Suppressor macrophage treated with lipopolysaccharide for 4 hours (primary cell): ENCODE measurements at regions not wholly inside any gene's neighbourhood (a gene's known extent, or its start where the extent isn't known, plus 50 kb on each side); places are given as distances from the start of the nearest gene placed in this dataset.
"Not testable (repeated sequence)": the region's sequence is repeated elsewhere in the genome, so short reads cannot be mapped to it uniquely, and the experiment has no call there.

Experiments used
- DNase-seq: peaks from one replicate; pipeline ENCODE4 v3.0.0-alpha.2; 2020

DNA sequence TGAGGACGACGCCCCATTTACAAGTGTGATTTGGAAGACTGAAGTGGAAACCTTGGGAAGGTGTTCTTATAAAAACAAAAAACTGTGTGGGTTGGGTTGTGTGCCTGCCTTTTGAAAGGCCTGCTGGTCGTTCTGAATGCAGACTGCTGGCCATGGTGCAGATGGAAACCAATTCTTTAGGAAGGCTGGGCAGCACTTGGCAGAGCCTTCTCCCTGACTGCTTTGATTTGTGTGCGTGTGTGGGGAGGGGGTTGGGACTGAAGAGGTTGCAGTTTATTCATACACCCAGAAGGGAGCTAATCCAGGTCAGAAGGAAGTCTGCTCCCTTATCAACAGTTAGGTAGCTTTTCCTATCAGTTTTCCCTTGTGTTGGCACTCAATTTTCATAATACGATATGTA lies 288.7 kb downstream of the SOX2 start:
- no peak for DNase-seq

DNA sequence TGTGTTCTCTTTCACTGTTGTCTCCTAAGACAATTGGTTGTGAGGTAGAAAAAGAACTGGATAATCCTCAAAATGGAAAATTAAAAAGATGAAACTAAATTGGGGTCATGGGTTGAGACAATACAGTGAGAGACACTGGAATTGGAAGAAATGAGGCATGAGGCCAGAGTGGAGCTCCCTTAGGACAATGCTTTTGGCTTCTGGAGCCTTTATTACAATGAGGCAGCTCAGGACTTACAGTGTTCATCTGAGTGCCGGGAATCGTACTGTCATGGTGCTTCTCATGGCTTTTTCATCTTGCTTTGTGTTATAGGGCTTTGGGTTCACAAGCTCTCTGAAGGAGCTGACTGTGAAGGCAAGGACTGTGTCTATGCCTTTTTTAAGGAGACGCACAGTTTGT lies 293.5 kb downstream of the SOX2 start:
- no peak for DNase-seq

DNA sequence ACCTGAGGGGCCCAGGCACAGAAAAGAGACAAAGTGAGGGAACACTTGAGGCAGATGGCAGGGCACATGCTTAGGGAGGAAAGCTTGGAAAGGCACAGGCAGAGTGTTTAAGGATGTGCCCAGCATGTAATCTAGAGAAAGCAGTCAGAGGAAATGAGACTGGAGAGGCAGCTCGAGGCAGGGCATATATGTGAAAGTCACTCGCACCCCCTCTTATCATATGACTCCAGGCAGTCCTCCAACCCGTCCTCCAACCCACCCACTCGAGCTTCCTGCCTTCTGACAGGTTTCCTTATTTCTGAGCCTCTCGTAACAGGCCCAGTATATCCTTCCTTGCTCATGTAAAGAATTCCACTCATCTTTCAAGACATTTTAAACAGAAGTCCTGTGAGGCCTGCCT lies 294.0 kb downstream of the SOX2 start:
- DNase-seq = no peak

DNA sequence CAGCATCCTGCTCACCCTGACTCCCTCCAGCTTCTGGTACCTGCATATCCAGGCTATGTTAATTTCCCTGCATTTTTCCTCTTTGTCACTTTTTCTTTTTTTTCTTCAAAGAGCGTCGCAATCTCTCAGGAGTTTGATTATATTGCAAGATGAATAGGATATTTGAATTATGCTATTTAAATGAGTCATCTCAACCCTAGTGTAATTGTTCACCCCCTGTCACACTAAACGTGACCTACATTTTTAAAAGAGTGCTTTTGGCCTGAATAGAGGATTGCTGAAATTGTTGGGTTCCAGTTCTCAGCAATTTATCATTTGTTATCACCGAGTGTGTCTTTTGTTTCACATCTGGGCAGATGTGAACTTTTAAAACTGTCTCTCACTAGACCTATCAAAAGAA lies 294.7 kb downstream of the SOX2 start:
- no peak for DNase-seq

DNA sequence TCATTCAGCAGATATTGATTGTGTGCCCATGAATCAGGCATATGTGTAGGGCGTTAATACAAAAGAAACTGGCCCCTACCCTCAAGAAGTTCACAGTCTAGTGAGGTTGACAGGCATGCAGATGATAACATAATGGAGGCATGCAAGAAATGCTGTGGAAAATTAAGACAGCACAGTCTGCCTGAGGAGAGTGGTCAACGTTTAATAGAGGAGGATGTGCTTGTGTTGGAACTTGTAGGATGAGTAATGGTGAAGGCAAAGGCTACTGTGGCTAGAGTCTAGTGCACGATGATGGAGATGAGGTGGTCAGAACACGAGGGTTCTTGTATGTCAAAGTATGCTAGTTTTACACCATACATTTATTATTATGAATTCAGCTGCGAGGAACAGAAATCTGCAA lies 295.7 kb downstream of the SOX2 start:
- no peak for DNase-seq

DNA sequence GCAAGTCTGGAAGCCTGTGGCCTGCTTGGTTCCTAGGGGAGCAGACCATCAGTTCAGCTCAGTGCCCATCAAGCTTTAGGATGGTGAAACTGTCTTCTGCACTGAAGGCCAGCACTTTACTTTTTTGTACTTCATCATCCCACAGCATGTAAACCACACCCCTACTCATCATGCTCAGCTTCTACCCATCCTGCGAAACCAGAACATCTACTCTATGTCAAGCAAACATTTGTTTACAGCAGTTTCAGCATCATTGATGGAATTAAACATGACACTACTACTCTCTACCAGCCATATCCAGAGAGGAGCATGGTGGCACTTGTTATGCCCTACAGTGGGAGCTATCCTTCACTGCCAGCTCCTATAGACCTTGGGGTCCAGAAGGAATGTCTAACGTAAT lies 306.6 kb downstream of the SOX2 start:
- no peak for DNase-seq

DNA sequence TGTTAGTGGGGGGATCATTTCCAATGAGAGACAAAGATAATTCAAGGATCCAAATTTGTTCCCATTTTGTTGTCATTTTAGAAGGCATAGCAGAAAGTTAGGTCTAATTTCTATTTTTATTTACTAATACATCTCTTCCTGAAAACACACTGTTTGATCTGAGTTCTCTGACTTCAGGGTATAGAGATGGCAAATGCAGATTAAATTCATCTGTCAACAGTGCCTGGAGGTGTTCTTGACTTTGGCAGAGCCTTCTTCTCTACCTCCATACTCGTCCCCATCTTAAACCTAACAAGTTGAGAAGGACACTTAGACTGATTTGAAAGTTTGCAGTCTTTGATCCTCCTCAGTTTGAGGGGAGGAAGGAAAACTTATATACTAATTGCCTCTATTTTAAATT lies 308.2 kb downstream of the SOX2 start:
- no peak for DNase-seq

DNA sequence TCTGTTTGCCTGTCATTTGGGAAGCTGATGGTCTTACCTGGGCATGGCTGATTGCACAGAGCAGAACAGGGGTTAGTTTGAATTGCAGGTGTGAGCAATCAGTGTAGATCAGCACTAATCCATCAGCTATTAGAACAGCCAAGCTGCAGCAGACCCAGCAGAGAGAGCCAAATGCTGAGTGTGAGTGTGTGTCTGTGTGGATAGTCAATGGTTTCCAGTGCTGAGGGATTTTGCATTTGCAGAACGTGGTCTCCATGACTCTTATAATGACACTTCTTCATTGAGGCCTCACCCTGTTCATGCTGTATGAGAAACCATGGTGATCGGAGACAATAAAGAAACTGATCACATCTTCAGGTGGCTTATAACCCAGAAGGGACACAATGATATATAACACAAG lies 312.1 kb downstream of the SOX2 start:
- DNase-seq = no peak

DNA sequence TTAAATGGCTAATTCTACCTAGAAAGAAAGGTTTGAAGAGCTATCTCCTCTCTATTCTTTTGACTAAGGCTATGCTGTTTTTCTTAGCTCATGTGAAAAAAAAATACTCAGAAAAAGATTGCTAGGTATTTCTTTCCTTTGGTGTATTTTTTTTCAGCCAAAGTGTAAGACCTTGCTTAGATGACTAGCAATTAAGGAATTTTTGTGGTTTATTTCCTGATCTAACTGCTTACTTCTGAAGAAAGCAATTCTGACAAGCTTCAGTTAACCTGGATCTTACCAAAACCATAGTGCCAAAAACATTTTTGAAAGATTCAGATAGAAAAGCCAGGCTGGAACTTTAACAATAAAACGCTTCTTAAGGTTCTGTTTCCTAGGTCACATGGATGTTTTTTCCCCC lies 315.6 kb downstream of the SOX2 start:
- DNase-seq = no peak

DNA sequence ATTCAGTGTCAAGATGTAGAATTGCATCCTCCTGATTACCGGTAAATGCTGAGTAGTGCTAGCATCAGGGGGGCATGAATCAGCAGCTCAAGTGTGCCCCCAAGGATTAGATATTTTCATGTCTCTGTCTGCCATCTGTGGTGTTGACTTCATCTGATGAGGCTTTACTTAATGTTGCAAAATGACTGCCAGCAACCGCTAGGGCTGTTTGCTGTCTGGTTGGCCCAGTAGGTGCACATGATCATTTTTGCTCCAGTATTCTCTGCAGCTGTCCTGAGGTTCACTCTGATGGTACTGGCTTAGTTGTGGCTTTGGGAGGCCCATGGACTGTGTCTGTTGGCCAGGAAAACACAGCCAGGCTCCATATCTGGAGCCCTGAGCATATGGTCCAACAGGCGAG lies 316.4 kb downstream of the SOX2 start:
- no peak for DNase-seq

DNA sequence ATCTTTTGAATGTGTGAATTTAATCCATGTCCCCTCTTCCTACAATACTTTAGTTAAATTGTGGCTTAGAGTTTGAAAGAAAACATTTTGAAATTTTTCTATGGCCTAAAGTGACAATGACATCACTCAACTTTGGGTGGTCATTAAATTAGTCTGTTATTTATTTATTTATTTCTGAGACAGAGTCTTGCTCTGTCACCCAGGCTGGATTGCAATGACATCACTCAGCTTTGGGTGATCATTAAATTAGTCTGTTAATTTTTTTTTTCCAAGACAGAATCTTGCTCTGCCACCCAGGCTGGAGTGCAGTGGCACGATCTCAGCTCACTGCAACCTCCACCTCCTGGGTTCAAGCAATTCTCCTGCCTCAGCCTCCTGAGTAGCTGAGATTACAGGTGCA lies 322.5 kb downstream of the SOX2 start:
- not testable (repeated sequence) for DNase-seq

DNA sequence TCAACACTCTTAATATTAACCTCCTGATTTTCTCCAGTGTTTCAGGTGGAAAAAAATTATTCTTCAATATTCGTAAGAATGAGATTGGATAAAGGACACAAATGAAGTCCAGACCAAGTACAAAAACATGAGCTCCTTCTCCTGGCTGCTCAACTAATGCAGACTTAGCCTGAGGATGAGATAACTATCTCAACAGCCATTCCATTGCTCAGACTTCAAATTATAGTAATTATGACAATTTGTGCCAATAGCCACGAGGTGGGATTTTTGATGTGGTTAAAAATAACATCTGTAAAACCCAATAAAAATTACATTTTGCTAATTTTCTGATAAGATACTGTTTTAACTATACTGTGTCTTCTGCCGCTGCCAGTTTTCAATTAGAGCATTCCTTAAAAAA lies 323.6 kb downstream of the SOX2 start:
- no peak for DNase-seq

DNA sequence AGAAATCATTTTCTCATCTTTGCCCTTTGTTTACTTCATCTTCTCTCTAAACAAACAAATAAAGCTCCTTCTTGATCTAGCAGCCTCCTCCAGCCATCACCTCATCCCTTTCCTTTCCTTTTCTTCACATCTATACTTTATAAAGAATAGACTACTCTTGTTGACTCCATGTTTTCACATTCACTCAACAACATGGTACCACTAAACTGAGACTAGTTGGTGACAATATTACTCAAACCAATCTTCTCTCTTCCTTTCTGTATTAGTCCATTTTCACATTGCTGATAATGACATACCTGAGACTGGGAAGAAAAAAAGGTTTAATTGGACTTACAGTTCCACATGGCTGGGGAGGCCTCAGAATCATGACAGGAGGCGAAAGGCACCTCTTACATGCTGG lies 324.7 kb downstream of the SOX2 start:
- no peak for DNase-seq

DNA sequence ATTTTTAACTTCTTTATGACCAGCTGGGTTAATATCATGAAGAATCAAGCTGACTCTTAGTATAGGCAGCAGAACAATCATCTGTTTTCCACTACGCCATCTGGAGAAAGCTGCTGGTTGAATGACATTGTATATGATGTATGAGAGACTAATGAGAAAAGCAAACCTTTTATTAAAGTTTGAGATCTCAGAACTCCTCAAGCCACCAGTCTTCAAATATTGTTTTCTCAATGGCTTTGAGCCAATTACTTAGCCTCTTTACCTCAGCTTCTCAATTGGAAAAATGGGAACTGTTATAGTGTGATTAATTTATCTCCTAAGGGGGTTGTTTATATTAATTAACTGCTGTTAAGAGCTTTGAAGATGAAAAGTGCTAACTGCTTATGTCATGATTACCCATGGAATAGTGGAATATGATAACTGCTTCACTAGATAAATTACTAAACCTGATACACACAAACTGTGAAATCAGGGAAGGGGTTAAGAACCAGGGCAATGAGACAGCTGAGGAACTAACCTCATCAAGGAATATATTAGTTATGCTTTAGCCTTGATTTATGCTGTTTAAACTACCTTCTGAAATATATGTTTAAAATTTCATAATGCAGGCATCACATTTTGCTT lies 330.1 kb downstream of the SOX2 start:
- DNase-seq = no peak

DNA sequence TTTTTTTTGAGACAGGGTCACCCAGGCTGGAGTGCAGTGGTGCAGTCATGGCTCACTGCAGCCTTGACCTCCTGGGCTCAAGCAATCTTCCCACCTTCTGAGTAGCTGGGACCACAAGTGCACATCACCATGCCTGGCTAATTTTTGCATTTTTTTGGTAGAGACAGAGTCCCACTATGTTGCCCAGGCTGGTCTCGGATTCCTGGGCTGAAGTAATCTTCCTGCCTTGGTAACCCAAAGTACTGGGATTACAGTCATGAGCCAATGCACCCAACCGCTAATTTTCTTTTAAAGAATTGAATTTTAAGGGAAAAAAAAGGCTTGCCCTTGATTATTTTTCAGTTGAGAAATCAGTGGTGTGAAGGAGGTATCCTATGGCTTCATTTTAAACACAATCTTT lies 334.0 kb downstream of the SOX2 start:
- DNase-seq = no peak

DNA sequence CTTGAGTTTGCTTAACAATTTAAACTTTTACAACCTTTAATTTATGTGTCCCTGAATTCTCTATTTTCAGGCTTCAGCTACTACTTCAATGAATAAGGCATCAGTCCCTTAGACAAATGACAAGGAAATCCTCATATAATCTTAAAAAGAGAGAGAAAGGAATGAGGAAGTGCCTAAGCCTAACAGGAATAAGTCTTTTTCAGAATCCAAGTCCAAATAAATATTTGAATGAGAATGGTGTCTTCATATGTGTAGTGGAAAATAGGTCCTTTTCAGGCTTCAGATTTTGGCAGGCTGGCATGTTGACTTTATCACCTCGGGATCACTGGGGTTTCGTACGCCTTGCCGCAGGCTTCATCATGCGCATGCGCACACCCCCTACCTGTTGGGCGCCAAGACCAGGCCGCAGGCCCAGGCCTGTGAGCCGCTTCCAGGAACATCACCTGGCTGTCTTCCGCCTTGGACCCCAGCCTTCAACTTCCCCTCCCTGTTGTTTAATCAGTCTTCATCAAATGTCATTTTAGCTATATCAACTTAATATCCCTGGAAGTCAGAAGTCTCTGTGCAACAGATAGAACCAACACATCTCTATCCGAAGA lies 334.5 kb downstream of the SOX2 start:
- DNase-seq = no peak

DNA sequence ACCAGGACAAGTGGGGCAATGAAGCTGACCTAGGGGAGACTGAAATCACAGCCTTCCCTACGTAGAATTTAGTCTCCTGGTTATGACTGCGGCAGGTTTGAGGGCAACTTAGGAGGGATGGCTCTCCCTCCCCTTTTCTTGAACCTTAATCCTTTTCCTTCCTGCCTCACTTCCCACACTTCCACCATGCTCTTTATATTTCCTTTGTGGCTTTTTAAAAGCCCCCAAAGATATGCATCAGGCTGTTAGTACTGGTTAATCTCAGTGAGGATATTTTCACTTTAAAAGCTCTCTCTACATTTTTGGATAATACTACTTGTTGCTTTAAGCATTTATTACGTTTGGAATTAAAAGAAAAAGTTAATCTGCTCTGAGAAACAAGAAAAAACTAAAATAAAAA lies 339.2 kb downstream of the SOX2 start:
- no peak for DNase-seq

DNA sequence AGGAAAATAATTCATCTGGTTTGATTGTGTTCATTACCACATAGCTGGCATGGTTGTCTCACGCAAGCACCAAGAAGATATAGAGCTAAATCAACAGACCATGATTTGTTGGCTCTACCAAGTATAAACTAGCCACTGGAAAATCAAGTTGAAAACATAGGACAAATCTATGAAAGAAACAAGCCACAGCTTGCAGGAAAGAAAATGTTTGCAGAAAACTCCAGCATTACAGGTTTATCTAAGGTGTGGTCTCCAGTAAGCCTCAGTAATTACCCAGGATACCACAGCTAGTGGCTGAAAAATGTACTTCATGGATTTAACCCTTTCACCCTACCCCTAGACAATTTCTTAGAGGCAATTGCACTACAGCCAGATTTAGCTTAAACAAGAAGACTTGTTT lies 340.6 kb downstream of the SOX2 start:
- no peak for DNase-seq

DNA sequence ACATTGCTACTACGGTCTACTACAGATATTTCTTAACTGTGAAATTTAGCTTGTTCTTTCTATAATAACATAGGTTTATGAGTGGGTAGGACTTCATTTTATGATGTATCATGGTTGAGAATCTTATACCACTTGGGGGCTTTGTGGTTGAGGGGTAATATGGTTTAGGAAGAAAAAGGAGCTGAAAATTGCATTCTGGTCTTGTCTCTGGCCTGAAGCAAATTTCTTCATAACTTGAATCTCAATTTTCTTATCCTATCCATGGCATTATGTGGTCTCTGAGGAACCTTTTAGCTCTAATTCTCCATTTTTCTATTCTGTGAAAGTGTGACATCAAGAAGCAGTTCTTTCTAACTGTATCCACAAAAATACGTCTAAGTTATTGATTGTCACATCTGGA lies 341.0 kb downstream of the SOX2 start:
- DNase-seq = no peak

DNA sequence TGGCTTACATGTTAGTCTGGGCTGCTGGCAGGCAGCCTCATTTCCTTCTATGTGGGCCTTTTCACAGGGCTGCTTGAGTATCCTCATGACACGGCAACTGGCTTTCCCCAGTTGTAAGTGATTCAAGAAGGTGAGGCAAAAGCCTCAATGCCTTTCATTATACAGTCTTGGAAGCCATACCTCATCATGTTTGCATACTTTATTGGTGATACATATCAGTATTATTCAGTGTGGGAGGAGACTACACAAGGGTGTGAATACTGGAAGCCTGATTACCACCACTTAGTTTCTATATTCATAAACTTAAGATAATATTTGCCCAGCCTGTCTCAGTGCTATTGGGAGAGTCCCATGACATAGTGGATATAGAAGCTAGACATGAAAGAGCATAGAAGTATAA lies 346.8 kb downstream of the SOX2 start:
- no peak for DNase-seq

DNA sequence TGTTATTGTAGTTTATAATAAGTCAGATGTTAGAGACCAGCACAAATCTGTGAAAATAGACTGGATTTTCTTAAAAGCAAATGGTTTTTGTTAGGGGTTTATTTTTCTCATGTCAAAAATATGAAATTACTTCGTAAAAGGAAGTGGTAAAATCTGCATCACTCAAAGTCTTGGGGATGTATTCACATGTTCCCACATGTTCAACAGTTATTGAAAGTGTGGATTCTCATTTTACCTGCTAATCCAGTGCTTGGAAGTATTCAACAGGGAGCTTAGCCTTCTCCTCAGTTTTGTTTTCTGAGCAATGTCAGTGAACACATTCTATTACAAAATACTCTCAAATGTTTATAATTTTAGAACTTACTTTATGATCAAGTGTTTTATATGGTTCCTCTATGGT lies 352.0 kb downstream of the SOX2 start:
- no peak for DNase-seq

DNA sequence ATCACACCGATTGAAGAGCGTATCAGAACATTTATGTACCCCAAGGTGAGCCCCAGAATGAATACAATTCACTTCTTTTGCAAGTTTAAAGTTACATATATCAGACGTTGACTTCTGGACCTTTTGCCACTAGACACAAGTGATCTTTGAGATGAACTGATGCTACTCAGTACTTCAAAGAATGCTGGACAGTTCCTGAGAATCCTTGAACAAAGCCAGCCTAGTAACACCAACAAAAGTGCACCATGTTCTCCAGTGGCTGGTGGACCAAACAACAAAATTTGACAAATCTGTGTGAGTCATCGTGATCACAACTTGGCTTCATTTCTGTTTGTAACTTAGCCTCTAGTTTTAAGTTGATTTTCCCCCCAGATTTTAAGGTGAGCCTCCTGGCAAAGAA lies 355.7 kb downstream of the SOX2 start:
- no peak for DNase-seq

DNA sequence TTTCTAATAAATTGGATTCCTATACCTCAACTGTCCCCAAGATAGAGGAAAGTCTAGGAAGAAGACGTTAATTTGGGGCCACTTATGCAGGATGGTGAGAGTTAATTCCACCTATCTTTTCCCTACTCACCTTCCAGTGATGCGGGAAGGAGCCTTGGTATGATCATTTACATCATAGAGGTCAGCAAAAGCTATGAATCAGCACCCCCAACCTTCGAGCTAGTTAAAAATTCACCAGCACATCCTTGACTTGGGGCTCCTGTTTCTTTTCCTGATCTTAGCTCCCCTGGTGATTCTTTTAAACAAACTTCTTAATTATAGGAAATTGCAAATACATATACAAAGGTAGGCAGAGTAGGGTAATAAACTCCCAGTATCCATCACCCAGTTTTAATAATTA lies 366.6 kb downstream of the SOX2 start:
- no peak for DNase-seq

DNA sequence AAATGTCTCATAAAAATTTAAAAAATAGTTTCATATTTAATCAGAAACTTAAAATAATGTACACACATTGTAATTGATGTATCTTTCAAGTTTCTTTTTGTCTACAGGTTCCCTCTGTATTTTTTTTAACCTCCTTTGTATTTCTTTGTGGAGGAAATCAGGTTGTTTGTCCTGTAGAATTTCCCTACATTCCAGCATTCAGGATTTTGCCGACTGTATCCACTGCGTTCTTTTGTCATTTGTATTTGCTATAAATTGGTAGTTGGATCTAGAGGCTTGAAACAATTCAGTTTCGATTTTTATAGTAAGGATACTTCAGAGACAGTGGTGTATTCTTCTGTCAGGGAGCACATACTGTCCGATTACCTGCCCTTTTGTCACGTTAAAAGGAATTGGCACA lies 367.2 kb downstream of the SOX2 start:
- no peak for DNase-seq

DNA sequence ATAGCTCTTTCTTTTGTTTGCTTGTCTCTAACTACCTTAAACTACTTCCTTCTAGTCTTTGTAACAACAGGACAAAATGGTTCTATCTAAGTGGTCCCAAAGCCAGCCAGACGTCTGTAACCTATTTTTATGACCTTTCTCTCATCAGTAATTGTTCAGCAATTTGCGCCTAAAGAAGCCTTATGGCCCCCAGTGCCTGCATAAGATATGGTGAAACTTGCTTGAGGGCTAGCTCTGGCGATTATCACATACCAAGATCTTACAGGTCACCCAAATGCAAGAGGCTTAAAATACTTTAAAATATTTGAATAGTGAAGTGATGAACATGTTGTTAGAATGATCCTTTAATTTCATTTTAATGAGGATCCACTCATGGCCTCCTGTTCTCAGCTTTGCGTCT lies 369.4 kb downstream of the SOX2 start:
- no peak for DNase-seq

DNA sequence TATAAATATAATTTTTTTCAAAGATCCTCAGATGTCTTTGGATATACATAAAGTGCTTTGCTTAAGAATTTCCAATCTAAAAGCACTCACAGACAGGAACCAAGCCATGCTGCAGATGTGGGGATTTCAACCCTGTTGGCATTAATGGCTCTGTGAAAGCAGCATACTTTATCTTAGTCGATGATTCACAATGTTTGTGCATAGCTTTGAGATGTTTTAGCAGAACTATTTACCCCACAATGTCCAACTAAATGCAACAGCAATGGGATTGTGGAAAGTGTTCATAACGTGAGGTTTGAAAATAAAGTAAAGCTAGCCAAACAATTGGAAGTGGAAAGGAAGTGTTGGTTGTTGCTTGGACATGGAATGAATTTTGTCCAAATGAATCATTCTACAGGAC lies 371.4 kb downstream of the SOX2 start:
- DNase-seq = no peak
